HG02938 (cell line): ENCODE measurements at regions not wholly inside any gene's neighbourhood (a gene's known extent, or its start where the extent isn't known, plus 50 kb on each side); places are given as distances from the start of the nearest gene placed in this dataset.

Experiments
- ATAC-seq: cut with Tn5 transposase; IDR thresholded peaks from one replicate; pipeline ENCODE4 v1.9.1; 2021; ENCODE audit warnings: mild to moderate bottlenecking, moderate library complexity; ENCODE audit not compliant: unreplicated experiment

- ATAC-seq, result no peak
Observed at GRCh38 chr2:15874321-15874720, 66.0 kb upstream of the MYCN start.

- ATAC-seq, result no peak
Observed at GRCh38 chr2:15874854-15875804, 65.2 kb upstream of the MYCN start.

GRCh38 chr2:15875969-15876705 is 64.2 kb upstream of the MYCN start:
- ATAC-seq, result no peak

- ATAC-seq, result no peak
Observed at GRCh38 chr2:15880226-15881119, 59.9 kb upstream of the MYCN start.

- no peak for ATAC-seq
Observed at GRCh38 chr2:15881120-15881433, 59.3 kb upstream of the MYCN start.

- no peak for ATAC-seq
Observed at GRCh38 chr2:15881676-15882075, 58.7 kb upstream of the MYCN start.

- ATAC-seq, result no peak
Observed at GRCh38 chr2:15882761-15883497, 57.4 kb upstream of the MYCN start.

- ATAC-seq, result no peak
Observed at GRCh38 chr2:15883684-15884083, 56.7 kb upstream of the MYCN start.

GRCh38 chr2:15884790-15885189 is 55.6 kb upstream of the MYCN start:
- ATAC-seq, result no peak

GRCh38 chr2:15886231-15886630 is 54.1 kb upstream of the MYCN start:
- no peak for ATAC-seq

GRCh38 chr2:15889442-15890123 is 50.8 kb upstream of the MYCN start:
- no peak for ATAC-seq

GRCh38 chr2:15890124-15890754 is 50.1 kb upstream of the MYCN start:
- ATAC-seq, result no peak
